Stromal cell of bone marrow (primary cell): ENCODE measurements at regions not wholly inside any gene's neighbourhood (a gene's known extent, or its start where the extent isn't known, plus 50 kb on each side); places are given as distances from the start of the nearest gene placed in this dataset.
"Not testable (repeated sequence)": the region's sequence is repeated elsewhere in the genome, so short reads cannot be mapped to it uniquely, and the experiment has no call there.

Experiments used
- DNase-seq: peaks from one replicate; pipeline ENCODE4 v3.0.0-alpha.2; 2012; ENCODE audit warnings: low read depth

DNA sequence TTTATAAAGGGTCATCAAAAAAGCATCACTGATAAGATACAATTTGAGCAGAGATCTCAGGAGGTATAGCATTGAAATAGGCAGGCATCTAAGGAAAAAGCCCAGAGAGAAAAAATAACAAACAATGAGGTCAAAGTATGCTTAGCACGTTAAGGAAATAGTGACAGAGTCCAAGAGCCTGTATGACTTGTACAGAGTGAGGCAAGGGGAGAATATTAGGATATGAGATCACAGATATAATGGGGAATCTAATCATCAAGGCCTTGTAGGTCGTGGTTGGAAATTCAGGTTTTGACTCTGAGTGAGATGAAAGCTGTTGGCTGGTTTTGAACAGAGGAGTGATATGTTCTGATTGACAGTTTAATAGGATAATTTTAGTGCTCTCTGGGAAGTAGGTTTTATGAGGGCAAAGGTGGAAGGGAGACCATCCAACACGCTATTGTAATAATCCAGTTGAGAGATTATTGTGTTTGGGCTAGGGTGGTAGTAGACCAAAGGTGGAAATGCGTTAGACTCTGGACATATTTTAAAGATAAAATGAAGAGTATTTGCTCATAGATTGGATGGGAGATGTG is 644.6 kb upstream of the TMPRSS15 start:
- no peak for DNase-seq

GRCh38 chr21:19049567-19049966 is 646.0 kb upstream of the TMPRSS15 start:
- DNase-seq, result no peak

DNA sequence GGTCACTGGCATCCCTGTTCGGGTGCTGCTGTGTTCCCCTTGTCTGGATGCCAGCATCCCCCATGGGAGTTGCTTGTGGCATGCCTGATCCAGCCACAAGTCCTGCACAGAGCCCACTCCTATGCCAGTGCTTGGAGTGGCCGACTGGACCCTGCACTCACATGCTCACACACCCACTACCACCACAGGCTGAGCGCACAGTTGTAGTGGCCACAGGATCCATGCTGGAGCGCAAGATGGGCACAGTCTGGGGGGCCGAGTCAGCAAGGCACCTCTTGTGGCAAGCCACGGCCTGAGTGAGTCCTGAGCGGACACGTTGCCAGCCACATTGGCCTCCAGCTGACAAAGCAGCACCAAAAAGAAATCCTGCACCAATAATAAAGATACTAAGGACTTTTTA is 661.6 kb upstream of the TMPRSS15 start:
- DNase-seq, result no peak

DNA sequence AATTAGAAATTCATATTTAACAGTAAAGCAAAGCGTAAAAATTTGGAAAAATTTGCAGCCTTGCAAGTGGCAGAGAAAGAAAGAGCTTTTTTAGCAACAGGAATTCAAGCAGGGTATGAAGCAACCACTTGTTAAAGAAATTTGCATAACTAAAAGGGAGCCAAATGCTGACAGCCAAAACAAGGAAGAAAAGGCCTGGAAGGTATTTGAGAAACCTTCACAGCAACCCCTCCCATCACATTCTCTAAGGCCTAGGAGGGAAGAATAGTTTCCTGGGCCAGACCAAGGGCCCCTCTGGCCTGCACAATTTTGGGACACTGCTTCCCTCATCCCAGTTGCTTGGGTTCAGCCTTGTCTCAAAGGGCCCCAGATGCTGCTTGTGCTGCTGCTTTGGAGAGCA is 672.4 kb upstream of the TMPRSS15 start:
- no peak for DNase-seq

GRCh38 chr21:19109694-19110093 is 706.1 kb upstream of the TMPRSS15 start:
- no peak for DNase-seq

DNA sequence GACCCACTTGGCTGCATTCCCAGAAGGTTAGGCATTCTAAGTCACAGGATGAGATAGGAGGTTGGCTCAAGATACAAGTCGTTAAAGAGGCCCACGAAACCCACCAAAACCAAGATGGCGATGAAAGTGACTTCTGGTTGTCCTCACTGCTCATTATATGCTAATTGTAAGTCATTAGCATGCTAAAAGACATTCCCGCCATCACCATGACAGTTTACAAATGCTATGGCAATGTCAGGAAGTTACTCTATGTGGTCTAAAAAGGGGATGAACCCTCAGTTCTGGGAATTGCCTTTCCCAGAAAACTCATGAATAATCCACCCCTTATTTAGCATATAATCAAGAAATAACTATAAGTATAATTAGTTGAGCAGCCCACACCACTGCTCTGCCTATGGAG is 715.7 kb upstream of the TMPRSS15 start:
- not testable (repeated sequence) for DNase-seq

GRCh38 chr21:19120591-19120990 is 717.0 kb upstream of the TMPRSS15 start:
- DNase-seq, result no peak

GRCh38 chr21:19122356-19122755 is 718.8 kb upstream of the TMPRSS15 start:
- DNase-seq, result no peak

GRCh38 chr21:19123053-19123452 is 719.5 kb upstream of the TMPRSS15 start:
- no peak for DNase-seq

- no peak for DNase-seq
These were observed 719.9 kb upstream of the TMPRSS15 start for GRCh38 chr21:19123525-19123924.

GRCh38 chr21:19124691-19125090 is 721.1 kb upstream of the TMPRSS15 start:
- no peak for DNase-seq

DNA sequence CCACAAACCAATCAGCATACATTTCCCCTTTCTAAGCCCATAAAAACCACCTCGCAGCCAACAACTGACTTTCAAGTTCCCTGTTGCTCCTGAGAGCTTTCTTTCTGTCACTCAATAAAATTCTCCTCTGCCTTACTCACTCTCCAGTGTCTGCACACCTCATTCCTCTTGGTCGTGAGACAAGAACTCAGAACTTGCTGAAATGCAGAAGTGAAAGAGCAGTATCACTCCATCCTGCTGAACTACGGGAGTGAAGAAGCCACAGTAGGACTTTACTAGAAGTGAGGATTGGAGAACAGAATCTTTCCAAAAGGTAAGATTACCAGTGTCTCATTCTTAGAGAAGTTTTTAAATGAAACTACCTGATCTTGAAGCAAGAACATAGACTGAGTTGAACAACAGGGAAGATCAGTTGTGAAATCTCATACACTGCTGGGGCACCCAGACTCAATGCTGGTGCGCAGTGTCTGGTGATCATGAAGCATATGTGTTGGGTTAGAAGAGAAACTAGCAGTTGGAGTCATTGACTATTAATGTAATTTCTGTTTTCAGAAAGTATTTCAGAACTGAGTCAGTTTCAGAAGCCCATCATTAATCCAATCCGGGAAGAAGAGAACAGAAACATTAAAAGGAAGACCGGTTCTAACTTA is 726.9 kb upstream of the TMPRSS15 start:
- DNase-seq, result no peak

GRCh38 chr21:19141511-19141910 is 737.9 kb upstream of the TMPRSS15 start:
- no peak for DNase-seq

DNA sequence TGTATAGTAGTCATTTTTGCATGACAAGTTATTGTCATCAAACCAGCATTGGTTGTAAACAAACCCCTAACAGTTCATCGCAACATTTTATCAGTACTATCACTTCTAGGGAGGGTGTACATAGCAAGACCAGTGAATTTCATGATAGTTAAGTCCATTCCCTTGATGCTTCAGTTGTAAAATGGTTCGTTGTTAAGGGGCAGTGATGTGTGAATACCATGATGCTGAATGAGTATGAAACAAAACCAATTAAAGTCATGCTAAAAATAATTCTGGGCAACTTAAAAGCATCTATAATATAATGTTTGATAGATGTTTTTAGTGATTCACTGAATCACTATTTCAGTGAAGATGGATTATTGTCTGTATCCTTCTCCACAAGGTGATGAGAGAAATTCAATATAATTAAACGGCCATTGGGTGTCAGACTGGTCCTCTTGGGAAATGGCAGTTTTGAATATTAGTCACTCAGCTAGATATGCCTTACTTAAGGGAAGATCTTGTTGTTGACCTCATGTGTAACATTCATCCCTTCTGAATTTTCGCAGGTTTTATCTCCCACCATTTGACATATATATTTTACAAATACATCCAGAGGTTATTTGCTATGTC is 742.2 kb upstream of the TMPRSS15 start:
- no peak for DNase-seq

DNA sequence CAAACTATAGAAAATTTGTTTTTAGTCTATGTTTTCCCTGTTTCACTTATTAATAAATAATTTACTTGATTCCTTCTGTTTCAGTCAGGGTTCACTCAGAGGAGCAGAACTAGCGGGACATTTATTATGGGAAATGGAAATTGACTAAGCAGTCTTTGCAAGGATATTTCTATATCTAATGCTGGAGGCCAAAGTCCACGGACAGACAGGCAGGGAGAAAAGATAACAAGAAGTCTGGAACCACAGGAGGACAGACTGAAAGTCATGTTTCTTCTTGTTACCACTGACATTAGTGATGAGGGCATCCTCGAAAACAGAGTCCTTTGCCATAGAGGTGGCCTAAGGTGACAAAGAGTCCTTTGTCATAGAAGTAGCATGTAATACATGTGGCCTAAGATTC is 744.5 kb upstream of the TMPRSS15 start:
- DNase-seq, result no peak

- DNase-seq, result no peak
These were observed 768.0 kb upstream of the TMPRSS15 start for GRCh38 chr21:19171585-19171984.

DNA sequence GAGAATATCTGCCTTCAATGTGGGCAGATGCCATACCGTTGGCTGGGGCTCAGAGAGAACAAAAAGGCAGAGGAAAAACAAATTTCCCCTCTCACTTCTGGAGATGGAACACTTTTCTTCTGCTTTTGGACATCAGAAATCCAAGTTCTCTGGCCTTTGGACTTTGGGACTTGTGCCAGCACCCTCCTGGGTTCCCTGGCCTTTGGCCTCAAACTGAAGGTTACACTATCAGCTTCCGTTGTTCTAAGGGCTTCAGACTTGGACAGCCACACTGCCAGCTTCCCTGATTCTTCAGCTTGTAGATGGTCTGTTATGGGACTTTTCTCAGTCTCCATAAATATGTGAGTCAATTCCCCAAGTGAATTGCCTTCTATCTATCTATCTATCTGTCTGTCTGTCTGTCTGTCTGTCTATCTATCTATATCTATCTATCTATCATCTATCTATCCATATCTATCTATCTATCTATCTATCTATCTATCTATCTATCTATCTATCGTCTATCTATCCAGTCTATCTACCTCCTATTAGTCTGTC is 778.1 kb upstream of the TMPRSS15 start:
- no peak for DNase-seq

- DNase-seq, result no peak
These were observed 794.4 kb upstream of the TMPRSS15 start for GRCh38 chr21:19197950-19198349.

DNA sequence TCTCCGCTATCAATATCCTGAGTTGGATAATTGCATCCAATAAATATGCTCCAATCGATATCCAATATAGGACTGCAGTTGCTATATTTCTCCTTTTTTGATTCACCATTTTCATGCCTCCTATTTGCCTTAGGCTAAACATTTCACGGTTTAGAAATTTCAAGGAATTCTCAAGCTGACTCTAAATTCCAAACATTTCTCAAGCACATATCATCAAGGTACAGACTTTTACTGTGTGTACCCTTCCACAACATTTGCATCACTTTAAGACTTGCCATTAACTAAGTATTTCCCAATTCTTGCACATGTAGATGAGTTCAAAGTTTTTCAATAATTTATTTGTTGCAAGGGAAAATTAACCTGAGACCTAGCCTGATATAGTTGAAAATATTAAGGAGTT is 795.2 kb upstream of the TMPRSS15 start:
- no peak for DNase-seq

DNA sequence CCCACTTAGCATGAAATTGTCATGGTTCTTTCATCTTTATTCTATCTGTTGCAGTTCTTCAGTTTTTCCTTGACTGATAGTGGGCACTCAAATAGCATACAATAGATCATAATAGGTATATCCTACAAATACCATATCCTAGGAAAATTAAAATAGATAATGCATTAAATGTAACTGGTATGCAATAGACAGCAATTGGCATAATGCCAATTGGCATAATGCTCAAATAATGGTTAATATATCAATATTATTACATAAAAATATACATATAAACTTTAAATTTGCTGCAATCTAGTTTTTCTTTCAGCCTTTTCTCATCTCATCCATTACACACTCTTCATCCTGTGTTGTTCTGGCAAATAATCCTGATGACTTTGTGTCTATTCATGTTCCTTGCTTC is 814.6 kb upstream of the TMPRSS15 start:
- DNase-seq, result no peak

DNA sequence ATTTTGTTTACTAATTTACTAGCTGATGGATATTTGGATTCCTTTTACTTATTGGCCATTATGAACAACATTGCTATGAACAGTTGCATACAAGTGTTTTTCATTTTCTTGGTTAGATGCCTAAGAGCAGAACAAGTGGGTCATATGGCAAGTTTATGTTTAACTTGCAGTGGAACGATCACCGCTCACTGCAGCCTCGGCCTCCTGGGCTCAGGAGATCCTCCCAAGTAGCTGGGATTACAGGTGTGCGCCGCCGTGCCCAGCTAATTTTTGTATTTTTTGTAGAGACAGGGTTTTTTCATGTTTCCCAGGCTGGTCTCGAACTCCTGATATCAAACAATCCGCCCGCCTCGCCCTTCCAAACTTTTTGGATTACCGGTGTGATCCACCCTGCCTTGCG is 820.5 kb upstream of the TMPRSS15 start:
- no peak for DNase-seq

- DNase-seq, result no peak
These were observed 824.6 kb upstream of the TMPRSS15 start for GRCh38 chr21:19228226-19228625.

DNA sequence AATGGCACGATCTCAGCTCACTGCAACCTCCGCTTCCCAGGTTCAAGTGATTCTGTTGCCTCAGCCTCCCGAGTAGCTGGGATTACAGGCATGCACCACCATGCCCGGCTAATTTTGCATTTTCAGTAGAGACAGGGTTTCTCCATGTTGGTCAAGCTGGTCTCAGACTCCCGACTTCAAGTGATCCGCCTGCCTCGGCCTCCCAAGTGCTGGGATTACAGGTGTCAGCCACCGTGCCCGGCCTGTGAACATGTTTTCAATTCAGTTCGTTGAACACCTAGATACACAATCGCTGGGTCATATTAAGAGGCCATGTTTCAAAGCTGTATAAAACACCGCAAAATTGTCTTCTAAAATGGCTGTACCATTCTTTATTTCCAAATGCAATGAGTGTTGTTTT is 830.3 kb upstream of the TMPRSS15 start:
- DNase-seq, result not testable (repeated sequence)

- DNase-seq, result no peak
These were observed 832.6 kb upstream of the TMPRSS15 start for GRCh38 chr21:19236209-19236608.
